Kidney (tissue), 13 donors: ENCODE measurements at regions not wholly inside any gene's neighbourhood (a gene's known extent, or its start where the extent isn't known, plus 50 kb on each side); places are given as distances from the start of the nearest gene placed in this dataset.

Experiments
- DNase-seq, 5 donors: peaks; one replicate each; pipeline ENCODE4 v3.0.0-alpha.2; 2013 to 2020
- FAIRE-seq: peaks from 2 replicates; lab custom pipeline; 2012; peaks lifted over from hg19 to GRCh38; lab: Jason Lieb, UNC
- H3K27ac ChIP-seq, 2 donors: one replicate each; pipeline ENCODE4 v1.7.0; 2013; ENCODE audit warnings: low read depth in 2 of 2, low read length in 2 of 2, inconsistent platforms in 1 of 2
- H3K27me3 ChIP-seq: one replicate; pipeline ENCODE4 v1.7.1; 2013; ENCODE audit warnings: low read length, inconsistent platforms; ENCODE audit not compliant: control insufficient read depth, insufficient read depth
- H3K36me3 ChIP-seq, 3 donors: one replicate each; pipeline versions ENCODE4 v1.7.0 to v1.7.1; 2013; ENCODE audit warnings: low read length in 3 of 3, control low read depth in 1 of 3, inconsistent platforms in 1 of 3; ENCODE audit not compliant: insufficient read depth in 3 of 3, control insufficient read depth in 2 of 3
- H3K4me1 ChIP-seq, 3 donors: one replicate each; pipeline versions ENCODE4 v1.7.0 to v1.7.1; 2013; ENCODE audit warnings: low read length in 3 of 3, inconsistent platforms in 1 of 3, low read depth in 1 of 3; ENCODE audit not compliant: control insufficient read depth in 2 of 3, insufficient read depth in 2 of 3
- H3K4me3 ChIP-seq, 3 donors: one replicate each; pipeline versions ENCODE4 v1.7.0 to v1.8.1; 2013; ENCODE audit warnings: low read length in 3 of 3, control low read depth in 1 of 3, inconsistent platforms in 1 of 3
- H3K9ac ChIP-seq, 3 donors: one replicate each; pipeline versions ENCODE4 v1.7.0 to v1.7.1; 2013; ENCODE audit warnings: low read length in 3 of 3, control low read depth in 1 of 3, inconsistent platforms in 1 of 3
- H3K9me3 ChIP-seq, 3 donors: one replicate each; pipeline versions ENCODE4 v1.7.0 to v1.7.1; 2013; ENCODE audit warnings: low read length in 3 of 3, control low read depth in 1 of 3, inconsistent platforms in 1 of 3; ENCODE audit not compliant: control insufficient read depth in 2 of 3, insufficient read depth in 1 of 3
- CTCF ChIP-seq: IDR thresholded peaks from 3 replicates; pipeline ENCODE4 v1.5.1; 2012; ENCODE audit warnings: mild to moderate bottlenecking, moderate library complexity, borderline replicate concordance; ENCODE audit not compliant: insufficient read depth; ENCODE audit errors: extremely low read depth
- intact Hi-C: fragments of 100-400 bp; cut with DNase I; formaldehyde crosslinking; loops from one replicate; pipeline ENCODE4 v1.11.1; 2022
- donor health status: control.
- donor health status: control.
- donor health status: control.
- donor health status: control.
- donor health status: control.
- donor health status: DM: yes; HTN: yes; CAD: no.
- donor health status: Normal renal cell carcinoma (clear cell type).

- Histone ChIP-seq H3K36me3 (no peaks in the 10 kb centered on the region), H3K27me3 (no peaks in the 10 kb centered on the region), H3K9ac (no peak overlapping the region), H3K27ac (no peak overlapping the region), H3K4me1 (no peaks in the 10 kb centered on the region), H3K4me3 (no peak overlapping the region), H3K9me3 (no peaks in the 10 kb centered on the region)
- no peak for FAIRE-seq
- no peak for TF ChIP-seq CTCF
- intact Hi-C loops: no loop called here
- DNase-seq: no peak
Observed at GRCh38 chr9:80383331-80383730, 811.6 kb downstream of the TLE4 start.

GRCh38 chr9:80382211-80382891, 810.6 kb downstream of the TLE4 start:
- DNase-seq: no peak
- Histone ChIP-seq H3K4me3 (no peak overlapping the region), H3K4me1 (no peaks in the 10 kb centered on the region), H3K36me3 (no peaks in the 10 kb centered on the region), H3K9me3 (no peaks in the 10 kb centered on the region), H3K27me3 (no peaks in the 10 kb centered on the region), H3K9ac (no peak overlapping the region), H3K27ac (no peak overlapping the region)
- intact Hi-C loops: no loop called here
- no peak for FAIRE-seq
- no peak for TF ChIP-seq CTCF

- no peak for TF ChIP-seq CTCF
- Histone ChIP-seq H3K9me3 (no peaks in the 10 kb centered on the region), H3K27ac (no peak overlapping the region), H3K9ac (no peak overlapping the region), H3K36me3 (no peaks in the 10 kb centered on the region), H3K4me3 (no peak overlapping the region), H3K27me3 (no peaks in the 10 kb centered on the region), H3K4me1 (no peaks in the 10 kb centered on the region)
- FAIRE-seq (no peak), DNase-seq (no peak)
- intact Hi-C loops: no loop called here
Observed at GRCh38 chr9:80380301-80380700, 808.5 kb downstream of the TLE4 start.
